ENCODE measurements at regions not wholly inside any gene's neighbourhood (a gene's known extent, or its start where the extent isn't known, plus 50 kb on each side); places are given as distances from the start of the nearest gene placed in this dataset.

DNA sequence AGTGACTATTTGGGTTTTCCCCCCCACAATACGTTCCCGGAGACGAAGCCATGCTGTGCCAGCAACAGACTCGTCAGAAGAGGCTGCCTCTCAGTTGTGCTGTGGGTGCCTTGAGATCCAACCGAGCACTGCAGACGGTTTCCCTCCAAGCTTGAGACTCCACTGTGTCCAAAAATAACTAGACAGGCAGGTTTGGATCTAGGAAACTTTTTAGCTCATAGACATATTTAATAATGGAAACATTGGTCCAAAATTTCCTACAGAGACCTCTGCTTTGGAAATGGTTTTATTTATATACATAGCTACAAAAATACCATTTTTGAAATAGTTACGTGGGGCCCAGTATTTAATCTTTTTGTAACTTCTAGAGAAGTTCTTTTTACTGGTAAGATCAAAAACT lies 63.1 kb upstream of the SPATS2L start:
- TF ChIP-seq POLR2A (IDR thresholded peaks at IDR 0.05; ENCODE audit: low read length): no peak
- no peak for TF ChIP-seq GATA1 (IDR thresholded peaks at IDR 0.05; ENCODE audit: low read depth, low read length)

All from erythroblast (primary cell).